MCF 10A (cell line): ENCODE measurements at regions not wholly inside any gene's neighbourhood (a gene's known extent, or its start where the extent isn't known, plus 50 kb on each side); places are given as distances from the start of the nearest gene placed in this dataset.

Source experiments
- BruUV-seq: library from RNA; stranded (reverse); fragments of 400-500 nt; replicated peaks from 2 replicates; lab custom pipeline; 2021; lab: Mats Ljungman, UMichigan
- CTCF ChIA-PET: fragments of 300-600 bp; sonication (Branson Sonifier 250); formaldehyde crosslinking; extraction: SDS; loops from one replicate; lab custom pipeline; 2021; ENCODE audit warnings: antibody characterized with exemption, inconsistent platforms; lab: Yijun Ruan, JAX
- POLR2A ChIA-PET: fragments of 300-600, 350-650 bp; sonication (Branson Sonifier 250); formaldehyde crosslinking; extraction: SDS; loops from one replicate; lab custom pipeline; 2020; ENCODE audit warnings: antibody characterized with exemption, inconsistent platforms; lab: Yijun Ruan, JAX
- DNase-seq: peaks from one replicate; pipeline ENCODE4 v3.0.0-alpha.2; 2018; ENCODE audit not compliant: unreplicated experiment
- H3K27ac Mint-ChIP-seq: one replicate; pipeline ENCODE4 v1.8.0; 2022; ENCODE audit warnings: mild to moderate bottlenecking, low read depth, mixed read lengths; ENCODE audit not compliant: unreplicated experiment
- H3K27me3 Mint-ChIP-seq: one replicate; pipeline ENCODE4 v1.8.0; 2022; ENCODE audit warnings: mixed read lengths; ENCODE audit not compliant: insufficient read depth, unreplicated experiment
- H3K36me3 Mint-ChIP-seq: one replicate; pipeline ENCODE4 v1.8.0; 2022; ENCODE audit warnings: mild to moderate bottlenecking, moderate library complexity, mixed read lengths; ENCODE audit not compliant: insufficient read depth, unreplicated experiment
- H3K4me1 Mint-ChIP-seq: one replicate; pipeline ENCODE4 v1.8.0; 2022; ENCODE audit warnings: mixed read lengths; ENCODE audit not compliant: insufficient read depth, unreplicated experiment
- H3K4me3 Mint-ChIP-seq: one replicate; pipeline ENCODE4 v1.8.0; 2022; ENCODE audit warnings: mild to moderate bottlenecking, moderate library complexity, mixed read lengths; ENCODE audit not compliant: unreplicated experiment
- H3K9me3 Mint-ChIP-seq: one replicate; pipeline ENCODE4 v1.8.0; 2022; ENCODE audit warnings: mixed read lengths; ENCODE audit not compliant: unreplicated experiment
- intact Hi-C: fragments of 100-400 bp; cut with micrococcal nuclease; formaldehyde crosslinking; loops from 2 replicates; pipeline ENCODE4 v1.14.1; 2022
- TF ChIP-seq, protein P1 (sequence below): fragments of 200-600 bp; IDR thresholded peaks from one replicate; pipeline ENCODE4 v1.8.0; 2022; ENCODE audit warnings: antibody characterized with exemption, mild to moderate bottlenecking; ENCODE audit not compliant: unreplicated experiment

DNA sequence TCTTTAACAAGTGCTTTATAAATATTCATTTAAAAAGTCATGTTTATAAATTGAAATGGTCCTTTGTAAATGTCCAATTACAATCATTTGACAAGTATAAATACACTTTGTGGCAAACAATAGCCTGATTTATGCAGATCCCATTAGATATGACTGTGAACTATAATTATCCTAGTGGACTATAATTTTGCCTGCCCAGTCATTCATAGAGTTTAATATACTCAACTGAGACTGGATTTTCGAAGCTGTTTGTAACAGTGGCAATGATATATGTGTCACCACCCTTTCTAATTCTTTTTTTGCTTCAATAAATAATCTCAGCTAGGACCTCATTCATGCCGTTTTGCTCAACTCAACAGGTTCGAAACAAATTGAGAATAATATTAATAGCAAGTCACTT is 732.0 kb downstream of the PCDH18 start:
- H3K27ac Mint-ChIP-seq = no peak overlapping the region
- ChIA-PET POLR2A (no interaction called here), CTCF (interaction anchor here (0.6 kb wide), 1 partner anchor 1619 kb away, joined by 3 read pairs; no protein-coding TSS in a partner anchor)
- H3K9me3 Mint-ChIP-seq = peaks cover 2% of the 10 kb centered on the region
- H3K36me3 Mint-ChIP-seq = no peaks in the 10 kb centered on the region
- no peaks in the 10 kb centered on the region for H3K4me1 Mint-ChIP-seq
- no peak overlapping the region for H3K4me3 Mint-ChIP-seq
- intact Hi-C loops = no loop called here
- TF ChIP-seq, protein P1, sequence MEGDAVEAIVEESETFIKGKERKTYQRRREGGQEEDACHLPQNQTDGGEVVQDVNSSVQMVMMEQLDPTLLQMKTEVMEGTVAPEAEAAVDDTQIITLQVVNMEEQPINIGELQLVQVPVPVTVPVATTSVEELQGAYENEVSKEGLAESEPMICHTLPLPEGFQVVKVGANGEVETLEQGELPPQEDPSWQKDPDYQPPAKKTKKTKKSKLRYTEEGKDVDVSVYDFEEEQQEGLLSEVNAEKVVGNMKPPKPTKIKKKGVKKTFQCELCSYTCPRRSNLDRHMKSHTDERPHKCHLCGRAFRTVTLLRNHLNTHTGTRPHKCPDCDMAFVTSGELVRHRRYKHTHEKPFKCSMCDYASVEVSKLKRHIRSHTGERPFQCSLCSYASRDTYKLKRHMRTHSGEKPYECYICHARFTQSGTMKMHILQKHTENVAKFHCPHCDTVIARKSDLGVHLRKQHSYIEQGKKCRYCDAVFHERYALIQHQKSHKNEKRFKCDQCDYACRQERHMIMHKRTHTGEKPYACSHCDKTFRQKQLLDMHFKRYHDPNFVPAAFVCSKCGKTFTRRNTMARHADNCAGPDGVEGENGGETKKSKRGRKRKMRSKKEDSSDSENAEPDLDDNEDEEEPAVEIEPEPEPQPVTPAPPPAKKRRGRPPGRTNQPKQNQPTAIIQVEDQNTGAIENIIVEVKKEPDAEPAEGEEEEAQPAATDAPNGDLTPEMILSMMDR = no peak
- no peak for DNase-seq
- BruUV-seq = no TSS peak
- no peaks in the 10 kb centered on the region for H3K27me3 Mint-ChIP-seq

DNA sequence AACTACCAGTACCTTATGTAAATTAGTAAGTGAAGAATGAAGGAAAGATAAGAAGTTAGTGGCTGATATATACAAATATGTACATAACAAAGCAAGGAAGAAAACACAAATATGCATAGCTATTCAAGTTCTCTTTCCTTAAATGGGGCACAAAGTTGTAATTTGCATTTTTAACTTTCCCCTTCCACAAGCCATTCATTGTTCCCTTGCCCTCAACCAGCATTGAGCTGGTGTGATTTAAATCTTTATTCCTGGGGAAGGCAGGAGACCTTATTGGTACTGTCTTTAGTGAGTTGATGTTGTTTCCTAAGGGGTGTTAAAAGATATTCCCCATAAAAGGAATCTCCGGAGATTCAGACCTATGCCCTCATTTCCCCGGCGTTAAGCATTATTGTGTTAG is 735.3 kb downstream of the PCDH18 start:
- Mint-ChIP-seq H3K27me3 (no peaks in the 10 kb centered on the region), H3K4me3 (no peak overlapping the region), H3K36me3 (no peaks in the 10 kb centered on the region), H3K27ac (no peak overlapping the region), H3K4me1 (no peaks in the 10 kb centered on the region), H3K9me3 (no peaks in the 10 kb centered on the region)
- BruUV-seq = no TSS peak
- POLR2A ChIA-PET = no interaction called here
- TF ChIP-seq, protein P1 = no peak
- CTCF ChIA-PET = no interaction called here
- intact Hi-C loops = no loop called here
- DNase-seq = no peak

DNA sequence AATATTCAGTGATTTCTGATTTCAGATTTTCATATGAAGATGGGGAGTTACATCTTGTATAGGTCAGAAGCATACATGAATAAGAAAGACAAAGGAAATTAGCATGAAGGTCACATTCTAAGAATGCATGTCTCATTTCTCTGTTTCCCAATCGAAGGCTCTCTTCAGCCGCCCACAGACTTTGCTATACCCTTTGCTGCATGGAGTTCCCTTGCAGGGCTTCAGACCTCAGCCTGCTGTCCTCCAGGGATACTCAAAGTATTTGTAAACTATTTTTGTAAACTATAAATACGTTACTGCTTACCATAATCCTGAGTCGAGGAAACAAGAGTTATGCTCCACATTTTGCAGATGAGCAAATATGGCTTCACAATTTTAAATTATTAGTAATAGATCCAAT is 738.4 kb downstream of the PCDH18 start:
- no TSS peak for BruUV-seq
- no peak overlapping the region for H3K27ac Mint-ChIP-seq
- H3K27me3 Mint-ChIP-seq = no peaks in the 10 kb centered on the region
- TF ChIP-seq, protein P1 = no peak
- H3K4me1 Mint-ChIP-seq = no peaks in the 10 kb centered on the region
- no peak for DNase-seq
- H3K9me3 Mint-ChIP-seq = no peaks in the 10 kb centered on the region
- POLR2A ChIA-PET = no interaction called here
- no peak overlapping the region for H3K4me3 Mint-ChIP-seq
- intact Hi-C loops = no loop called here
- CTCF ChIA-PET = no interaction called here
- H3K36me3 Mint-ChIP-seq = no peaks in the 10 kb centered on the region

DNA sequence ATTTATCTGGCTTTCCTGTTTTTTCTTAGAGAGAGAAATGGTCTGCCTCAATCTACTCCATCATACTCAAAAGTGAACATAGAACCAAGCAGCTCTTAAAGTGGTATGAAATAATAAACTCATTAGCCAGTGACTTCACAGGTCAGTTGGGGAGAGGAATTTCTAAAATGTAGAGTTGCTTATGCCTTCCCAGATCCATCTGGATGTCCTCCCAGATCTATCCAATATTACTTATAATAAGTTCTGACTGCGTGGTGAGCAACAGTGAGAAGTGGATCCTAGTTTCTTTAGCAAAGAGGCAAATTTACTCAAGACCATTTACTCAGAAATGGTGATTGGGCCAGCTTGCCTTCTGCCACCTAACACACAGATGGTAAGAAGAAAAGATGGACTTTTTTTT is 748.0 kb downstream of the PCDH18 start:
- H3K27me3 Mint-ChIP-seq = no peaks in the 10 kb centered on the region
- intact Hi-C loops = no loop called here
- TF ChIP-seq, protein P1 = no peak
- H3K4me1 Mint-ChIP-seq = no peaks in the 10 kb centered on the region
- no peak overlapping the region for H3K4me3 Mint-ChIP-seq
- ChIA-PET POLR2A (interaction anchor here (0.7 kb wide), 1 partner anchor 8 kb away, joined by 3 read pairs; no protein-coding TSS in a partner anchor), CTCF (no interaction called here)
- no TSS peak for BruUV-seq
- H3K9me3 Mint-ChIP-seq = peaks cover 10% of the 10 kb centered on the region
- no peak for DNase-seq
- no peaks in the 10 kb centered on the region for H3K36me3 Mint-ChIP-seq
- H3K27ac Mint-ChIP-seq = no peak overlapping the region
